ENCODE measurements at regions not wholly inside any gene's neighbourhood (a gene's known extent, or its start where the extent isn't known, plus 50 kb on each side); places are given as distances from the start of the nearest gene placed in this dataset.

DNA sequence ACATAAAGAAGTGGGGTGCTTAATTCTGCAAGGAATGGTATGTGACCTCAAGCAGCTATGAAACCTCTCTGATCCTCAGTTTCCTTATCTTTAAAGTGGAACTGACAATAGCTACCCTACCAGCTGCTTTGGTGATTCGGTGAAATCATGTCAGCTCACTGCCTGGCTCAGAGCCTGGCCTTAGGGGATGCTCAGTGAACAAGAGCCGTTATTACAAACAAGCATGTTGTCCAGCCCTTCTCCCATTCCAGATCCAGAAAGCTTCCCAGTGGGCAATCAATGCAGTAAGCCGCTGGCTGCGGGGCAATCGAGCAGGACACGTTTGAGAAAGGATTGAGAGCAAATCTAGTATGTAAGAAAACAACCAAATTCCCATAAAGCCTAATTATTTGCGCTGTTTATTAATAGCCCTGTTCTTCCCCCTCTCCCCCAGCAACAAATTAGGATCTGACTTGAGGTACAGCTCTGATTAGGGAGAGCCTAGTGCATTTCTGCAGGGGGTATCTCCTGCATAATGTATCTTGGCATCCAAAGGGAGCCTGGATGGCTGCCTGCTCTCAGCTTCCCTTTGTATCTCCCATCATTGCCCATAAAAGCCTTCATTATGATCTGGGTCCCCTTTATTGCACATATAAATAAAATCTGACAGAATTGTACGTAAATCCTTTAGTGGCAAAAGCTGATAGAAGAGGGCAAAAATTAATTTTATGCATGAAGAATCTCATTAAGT, 371.4 kb downstream of the TMEM232 start:
- TF ChIP-seq POLR2A (IDR thresholded peaks at IDR 0.05) (no peak), CTCF (IDR thresholded peaks at IDR 0.05) (no peak)
